T-helper 9 cell (primary cell): ENCODE measurements at regions not wholly inside any gene's neighbourhood (a gene's known extent, or its start where the extent isn't known, plus 50 kb on each side); places are given as distances from the start of the nearest gene placed in this dataset.
A peak's percentile ranks its signal among the peaks of the same experiment; 100 is the strongest.

Source experiments
- DNase-seq: peaks from one replicate; pipeline ENCODE4 v3.0.0-alpha.2; 2020

DNA sequence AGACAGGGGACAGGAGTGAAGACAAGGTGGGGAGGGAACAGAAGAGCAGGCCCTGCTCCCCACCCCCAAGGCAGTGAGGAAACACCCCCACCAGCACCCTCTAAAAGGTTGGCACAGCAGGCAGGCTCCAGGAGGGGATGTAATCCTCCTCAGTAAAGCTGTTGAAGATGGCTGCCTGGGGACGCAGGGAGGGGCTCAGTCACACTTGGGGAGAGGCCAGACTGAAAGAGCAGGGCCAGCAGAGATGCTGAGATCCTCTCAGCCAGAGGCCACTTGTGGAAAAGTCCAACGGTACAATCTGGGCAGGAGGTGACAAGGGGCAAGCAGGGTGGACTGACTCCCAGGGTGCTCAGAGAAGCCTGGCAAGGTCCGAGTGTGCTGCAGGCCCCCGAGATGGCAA, 154.8 kb upstream of the ID2 start:
- no peak for DNase-seq

GRCh38 chr2:8527676-8528075, 154.2 kb upstream of the ID2 start:
- no peak for DNase-seq

DNA sequence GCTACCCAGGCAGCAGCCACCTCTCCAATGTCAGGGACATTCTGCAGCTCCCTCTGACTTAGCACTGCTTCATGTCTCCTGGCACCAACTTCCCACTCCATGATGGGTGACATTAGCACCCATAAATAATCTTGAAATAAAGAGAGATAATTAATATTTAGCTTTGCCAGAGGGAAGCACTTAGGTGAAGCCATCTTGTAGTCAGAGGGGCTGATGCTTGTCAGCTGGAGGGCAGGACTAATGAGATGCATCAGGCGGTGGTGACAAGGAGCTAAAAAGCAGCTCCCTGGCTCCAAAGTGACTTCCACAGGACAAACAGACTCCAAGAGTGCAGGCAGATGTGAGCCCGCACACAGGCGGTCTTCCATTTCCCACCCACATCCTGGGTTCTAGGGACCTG, 153.0 kb upstream of the ID2 start:
- no peak for DNase-seq

DNA sequence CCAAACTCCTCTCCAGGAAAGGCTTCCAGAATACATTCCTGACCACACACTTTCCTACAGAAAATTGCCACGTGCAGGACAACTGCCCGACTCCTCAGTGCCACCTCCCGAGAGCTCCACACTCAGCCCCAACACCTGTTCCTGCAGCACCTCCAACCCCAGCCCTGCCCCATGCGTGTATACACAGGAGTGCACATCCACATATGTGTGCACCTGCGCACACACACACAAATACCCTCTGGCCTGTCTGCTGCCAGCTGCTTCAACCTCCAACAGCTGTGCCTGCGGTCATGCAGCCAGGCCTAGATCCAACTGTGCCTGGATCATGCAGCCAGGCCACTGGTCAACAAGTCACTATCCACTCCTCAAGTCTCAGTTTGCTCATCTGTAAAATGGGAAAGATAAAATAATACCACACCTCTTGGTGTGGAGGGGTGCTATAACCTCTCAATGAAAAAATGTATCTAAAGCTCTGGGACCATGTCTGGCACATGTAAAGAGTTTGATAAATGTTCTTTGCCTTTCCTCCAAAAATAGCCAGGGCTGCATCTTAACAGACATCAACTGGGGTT, 152.1 kb upstream of the ID2 start:
- no peak for DNase-seq

- no peak for DNase-seq
Observed at GRCh38 chr2:8531481-8531880, 150.4 kb upstream of the ID2 start.

GRCh38 chr2:8532438-8532837, 149.4 kb upstream of the ID2 start:
- DNase-seq = no peak

DNA sequence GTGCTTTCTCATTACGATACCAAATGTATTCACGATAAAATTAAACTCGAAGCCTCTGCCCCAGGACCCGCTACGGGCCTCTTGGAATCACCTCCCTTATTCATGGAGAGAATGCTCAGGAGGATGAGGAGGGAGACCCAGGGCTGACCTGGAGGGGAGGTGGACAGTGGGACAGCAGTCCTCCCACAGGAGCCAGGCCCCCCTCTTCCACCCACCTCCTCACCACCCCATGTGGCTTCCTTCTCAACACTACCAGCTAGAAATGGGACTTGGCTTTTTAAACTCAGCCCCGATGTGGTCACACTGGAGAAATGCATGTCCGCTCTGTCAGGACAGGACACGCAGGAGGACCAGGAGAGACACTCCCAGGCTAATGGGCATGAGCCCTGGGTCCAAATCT, 147.9 kb upstream of the ID2 start:
- DNase-seq = no peak

- no peak for DNase-seq
Observed at GRCh38 chr2:8534386-8534728, 147.5 kb upstream of the ID2 start.

GRCh38 chr2:8534729-8535468, 147.0 kb upstream of the ID2 start:
- no peak for DNase-seq

DNA sequence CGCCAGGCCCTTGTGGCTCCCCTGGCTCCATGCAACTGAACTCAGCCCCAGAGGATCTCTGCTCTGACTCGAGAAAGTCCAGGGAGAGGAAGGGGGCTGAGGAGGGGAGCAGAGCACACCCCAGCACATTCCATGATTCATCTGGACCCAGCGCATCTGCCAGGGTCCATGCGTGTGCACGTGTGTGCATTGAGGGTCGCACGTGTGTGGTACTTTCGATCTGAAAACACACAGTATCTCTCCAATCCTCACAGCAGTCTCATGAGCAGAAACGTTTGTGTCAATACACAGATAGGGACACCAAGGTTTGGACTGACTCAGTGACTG, 146.4 kb upstream of the ID2 start:
- DNase-seq = no peak

DNA sequence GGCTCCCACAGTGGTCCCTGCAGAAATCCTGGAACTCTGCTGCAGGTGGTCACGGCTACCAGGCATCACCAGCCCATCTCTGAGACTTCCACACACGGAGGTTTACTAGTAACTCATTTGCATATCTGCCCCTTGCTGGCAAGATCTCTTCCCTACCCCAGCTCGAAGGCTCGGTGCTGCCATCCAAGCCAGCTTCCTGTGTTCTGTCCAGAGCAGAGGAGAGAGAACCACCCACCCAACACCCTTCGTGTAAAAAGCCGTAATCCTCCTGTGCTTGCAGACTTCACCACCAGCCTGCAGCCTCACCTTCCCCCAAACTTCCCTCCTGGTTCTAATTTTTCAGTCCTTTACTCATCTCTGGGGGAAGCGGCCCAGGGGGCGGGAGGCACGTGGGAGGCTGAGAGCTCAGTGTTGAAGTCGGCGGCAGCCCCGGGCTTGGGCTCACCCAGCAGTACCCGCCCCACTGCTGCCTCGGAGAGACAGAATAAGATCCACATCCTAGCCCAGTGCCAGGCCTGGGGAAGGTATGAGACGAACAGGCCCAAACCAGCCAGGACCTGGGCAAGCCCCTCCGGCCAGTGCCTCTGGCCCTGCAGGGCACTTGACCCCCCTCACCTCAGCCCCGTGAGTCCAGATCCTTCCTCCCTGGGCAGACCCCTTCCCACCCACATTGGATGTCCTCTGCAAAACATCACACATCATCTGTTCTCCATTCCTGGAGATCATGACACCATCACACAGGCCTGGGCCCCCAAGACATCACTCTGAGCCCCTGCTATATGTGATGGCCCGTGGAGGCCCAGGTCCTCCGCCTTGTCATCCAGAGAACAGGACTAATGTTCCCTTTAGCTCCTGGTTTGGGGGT, 145.8 kb upstream of the ID2 start:
- no peak for DNase-seq

- DNase-seq = no peak
Observed at GRCh38 chr2:8536686-8537561, 144.9 kb upstream of the ID2 start.

DNA sequence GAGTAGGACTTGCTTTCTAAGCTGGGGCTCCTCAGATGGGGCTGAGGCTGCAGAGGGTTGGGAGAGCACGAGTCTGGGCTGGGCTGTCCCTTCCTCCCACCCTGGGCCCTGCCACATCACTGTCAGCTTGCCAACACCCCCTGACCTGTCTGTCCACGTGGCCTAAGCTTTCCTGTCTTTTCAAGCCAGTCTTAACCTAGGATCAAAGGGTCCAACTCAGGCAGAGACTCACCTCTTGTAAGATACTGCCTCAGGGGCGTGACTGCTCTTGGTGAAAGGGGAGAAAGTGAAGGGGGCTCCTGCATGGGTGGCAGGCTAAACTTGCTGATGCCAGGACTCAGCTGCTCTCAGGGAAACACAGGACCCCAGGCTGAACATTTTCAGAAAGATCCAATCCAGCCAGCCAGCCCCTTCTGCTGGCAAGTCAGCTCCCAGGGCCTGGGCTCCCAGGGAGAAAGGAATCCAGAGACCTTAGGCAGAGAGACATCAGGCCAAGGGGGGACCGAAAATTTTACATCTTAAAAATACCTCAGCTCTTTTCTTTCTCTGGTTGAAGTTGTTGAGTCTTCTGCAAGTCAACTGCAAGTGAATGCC, 144.2 kb upstream of the ID2 start:
- no peak for DNase-seq

GRCh38 chr2:8538531-8538930, 143.3 kb upstream of the ID2 start:
- DNase-seq = no peak

DNA sequence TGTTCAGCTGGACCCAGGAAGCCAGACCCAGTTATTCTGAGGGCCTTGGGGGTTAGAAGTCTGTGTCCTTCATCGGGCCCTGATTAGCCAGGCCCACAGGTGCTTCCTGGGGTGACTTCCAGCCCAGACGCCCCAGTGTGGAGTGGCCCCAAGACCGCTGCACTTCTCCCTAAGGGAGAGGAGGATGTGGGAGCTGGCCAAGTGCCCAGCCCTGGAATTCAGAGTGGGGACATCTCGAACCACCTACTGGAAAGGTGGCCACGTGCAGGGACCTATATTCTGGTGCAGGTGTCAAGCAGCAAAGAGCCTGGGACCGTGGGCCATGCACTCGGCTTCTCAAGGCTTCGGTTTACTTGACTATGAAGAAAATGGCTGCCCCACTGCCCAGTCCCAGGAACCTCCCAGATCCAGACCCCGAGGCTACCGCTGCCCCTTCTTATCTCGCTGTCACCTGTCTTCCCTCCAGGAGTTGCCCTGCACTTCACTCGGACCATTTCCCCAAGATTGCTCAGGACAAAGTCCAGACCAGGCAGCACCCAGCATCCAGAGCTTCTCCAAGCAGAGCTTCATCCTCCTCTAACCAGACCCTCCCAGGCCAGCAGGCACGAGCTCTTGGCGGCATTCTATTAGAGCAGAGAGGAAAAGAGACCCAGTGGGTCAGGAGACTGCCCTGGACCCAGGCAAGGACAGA, 142.8 kb upstream of the ID2 start:
- no peak for DNase-seq

DNA sequence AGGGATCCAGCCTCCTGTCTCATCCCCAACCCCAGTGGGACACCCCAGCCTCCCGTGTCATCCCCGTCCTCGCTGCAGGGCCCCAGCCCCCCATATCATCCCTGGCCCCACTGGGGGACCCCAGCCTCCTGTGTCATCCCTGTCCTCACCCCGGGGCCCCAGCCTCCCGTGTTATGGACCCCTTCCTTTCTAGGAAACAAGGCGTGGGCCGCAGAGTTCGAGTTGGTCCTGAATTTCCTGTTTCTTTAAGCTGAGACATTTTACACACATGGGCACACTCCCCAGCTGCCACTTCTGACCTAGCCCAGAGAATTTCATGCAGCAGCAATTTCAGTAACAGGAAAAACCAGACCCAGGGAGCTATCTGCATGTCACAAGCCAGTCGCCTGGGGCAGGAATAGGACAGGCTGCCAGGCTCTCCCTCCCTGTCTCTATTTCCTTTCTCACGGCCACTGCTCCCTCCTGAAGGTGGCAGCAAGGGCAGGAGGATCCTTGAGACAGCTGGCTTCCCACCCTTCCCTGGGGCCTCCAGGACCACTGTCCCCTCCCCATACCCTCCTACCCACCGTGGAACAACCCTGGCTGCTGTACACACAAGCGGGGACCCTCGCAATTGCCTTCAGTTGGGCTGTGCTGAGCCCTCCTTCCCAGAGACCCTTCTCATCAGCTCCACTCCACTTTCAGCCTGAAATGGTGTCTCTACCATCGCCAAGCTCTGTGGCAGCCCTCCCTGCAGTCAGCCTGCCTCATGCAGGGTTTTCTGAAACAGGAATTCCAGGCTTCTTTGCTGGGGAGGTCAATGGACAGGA, 141.9 kb upstream of the ID2 start:
- no peak for DNase-seq

DNA sequence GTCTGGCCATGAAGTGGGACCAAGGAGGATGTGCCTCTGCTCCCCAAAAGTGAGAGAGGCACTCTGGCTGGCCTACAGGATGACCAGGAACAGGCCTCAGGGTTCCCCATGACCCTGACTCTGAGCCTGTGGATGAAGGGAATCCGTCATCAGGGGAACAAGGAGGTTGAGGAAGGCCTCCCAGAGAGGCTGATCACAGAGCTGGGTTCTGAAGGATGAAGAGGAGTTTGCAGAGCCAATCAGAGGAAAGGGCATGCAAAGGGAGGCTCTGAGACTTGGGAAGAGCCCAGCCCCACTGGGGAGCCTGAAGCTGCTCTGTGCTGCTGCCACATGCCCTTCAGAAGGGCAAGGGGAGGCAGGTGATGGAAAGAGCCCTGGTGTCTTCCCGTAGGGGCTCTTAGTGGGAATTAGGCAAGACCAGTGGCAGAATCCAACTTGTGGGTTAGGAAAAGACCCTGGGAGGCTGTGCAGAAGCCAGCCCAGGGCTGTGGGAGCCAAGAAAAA, 141.3 kb upstream of the ID2 start:
- no peak for DNase-seq

GRCh38 chr2:8541223-8541622, 140.6 kb upstream of the ID2 start:
- no peak for DNase-seq

DNA sequence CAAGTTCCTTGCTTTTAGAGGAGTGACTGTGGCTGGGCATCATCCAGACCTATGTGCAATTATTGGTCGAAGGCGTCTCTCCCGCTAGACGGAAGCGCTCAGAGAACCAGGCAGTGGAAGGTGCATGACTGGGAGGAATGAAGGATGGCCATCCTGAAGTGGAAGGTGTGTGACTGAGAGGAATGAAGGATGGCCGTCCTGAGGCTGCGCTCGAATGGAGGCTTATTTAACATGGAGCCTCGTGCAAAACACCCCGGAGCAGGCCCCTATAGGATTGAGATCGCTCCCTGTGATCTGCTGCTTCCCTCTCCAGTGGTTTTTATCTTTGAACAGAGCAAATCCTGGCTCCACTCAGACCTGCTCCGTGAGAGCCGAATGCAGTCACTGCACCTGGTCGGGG, 140.2 kb upstream of the ID2 start:
- DNase-seq = no peak

DNA sequence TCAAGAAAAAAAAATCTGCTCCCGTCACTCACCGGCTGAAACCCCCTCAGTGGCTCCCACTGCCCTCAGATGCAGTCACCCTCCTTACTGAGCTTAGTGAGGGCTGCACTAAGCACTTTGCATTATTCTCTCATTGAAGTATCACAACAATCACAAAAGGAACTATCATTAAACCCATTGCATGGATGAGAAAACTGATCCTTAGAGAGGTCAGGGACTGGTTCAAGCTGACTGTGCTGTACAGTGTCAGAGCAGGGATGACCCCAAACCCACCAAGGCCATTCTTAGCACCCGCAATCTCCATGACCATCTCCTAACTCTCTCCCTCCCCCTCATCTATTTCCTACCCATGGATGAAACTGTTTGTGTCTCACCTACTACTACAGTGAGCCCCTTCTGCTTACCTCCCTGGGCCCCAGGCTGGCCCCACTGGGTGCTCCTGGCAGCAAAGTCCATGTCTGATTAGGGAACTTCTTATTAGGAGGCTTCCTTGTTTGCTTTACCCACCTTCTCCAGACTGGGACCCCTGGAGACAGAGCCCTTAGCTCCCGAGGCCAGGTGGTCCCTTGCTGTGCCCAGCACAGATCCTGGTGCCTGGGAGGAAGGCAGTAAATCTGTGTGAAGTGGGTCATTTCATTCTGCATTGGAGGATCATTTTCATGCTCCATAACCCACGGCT, 139.3 kb upstream of the ID2 start:
- DNase-seq = no peak

- peak; percentile 36 for DNase-seq
Observed at GRCh38 chr2:8543060-8543382, 138.8 kb upstream of the ID2 start.
